ENCODE measurements at regions not wholly inside any gene's neighbourhood (a gene's known extent, or its start where the extent isn't known, plus 50 kb on each side); places are given as distances from the start of the nearest gene placed in this dataset.
"Not testable (repeated sequence)": the region's sequence is repeated elsewhere in the genome, so short reads cannot be mapped to it uniquely, and the experiment has no call there.

DNA sequence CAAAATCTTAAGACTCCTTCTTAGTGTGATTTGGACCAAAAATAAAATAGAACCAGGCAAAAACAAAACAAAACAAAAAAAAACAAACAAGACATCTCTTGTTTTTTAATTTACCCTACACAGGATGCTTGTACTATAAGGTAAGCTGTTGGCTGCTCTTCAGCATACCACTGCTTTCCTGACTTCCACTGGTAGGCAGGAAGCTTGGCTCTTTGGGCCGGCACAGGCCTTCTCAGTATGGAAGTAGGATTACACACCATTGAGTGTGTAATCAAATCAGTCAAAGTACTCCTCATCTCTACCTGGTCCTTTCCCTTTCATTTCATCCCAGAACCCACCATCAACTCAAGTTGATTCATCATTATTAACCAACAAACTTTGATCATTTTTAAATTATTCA lies 61.9 kb upstream of the RGS1 start:
- no peaks in the 10 kb centered on the region for H3K27me3 Mint-ChIP-seq (ENCODE audit: insufficient read depth, low read depth)
- no peak overlapping the region for H3K4me3 Mint-ChIP-seq
- Histone ChIP-seq H3F3A (ENCODE audit: low read depth) (no peaks in the 10 kb centered on the region), H3K9me3 (ENCODE audit: low read depth) (no peaks in the 10 kb centered on the region), H3K4me1 (peaks cover 4% of the 10 kb centered on the region), H3K79me2 (ENCODE audit: low read depth) (no peaks in the 10 kb centered on the region), H3K4me2 (no peak overlapping the region), H3K36me3 (no peaks in the 10 kb centered on the region), H3K9ac (no peak overlapping the region), H3K27ac (no peak overlapping the region), H3K4me3 (no peak overlapping the region), H2AFZ (replicated peaks) (no peak overlapping the region), H4K20me1 (ENCODE audit: low read depth) (no peaks in the 10 kb centered on the region), H3K27me3 (no peaks in the 10 kb centered on the region)
- H3K4me1 Mint-ChIP-seq = peaks cover 40% of the 10 kb centered on the region
- no peaks in the 10 kb centered on the region for H3K9me3 Mint-ChIP-seq
- DNase-seq (ENCODE audit: low spot score) = no peak
- no peaks in the 10 kb centered on the region for H3K36me3 Mint-ChIP-seq
- TF ChIP-seq EZH2 (IDR thresholded peaks at IDR 0.05) = no peak
- TF ChIP-seq, protein P1, sequence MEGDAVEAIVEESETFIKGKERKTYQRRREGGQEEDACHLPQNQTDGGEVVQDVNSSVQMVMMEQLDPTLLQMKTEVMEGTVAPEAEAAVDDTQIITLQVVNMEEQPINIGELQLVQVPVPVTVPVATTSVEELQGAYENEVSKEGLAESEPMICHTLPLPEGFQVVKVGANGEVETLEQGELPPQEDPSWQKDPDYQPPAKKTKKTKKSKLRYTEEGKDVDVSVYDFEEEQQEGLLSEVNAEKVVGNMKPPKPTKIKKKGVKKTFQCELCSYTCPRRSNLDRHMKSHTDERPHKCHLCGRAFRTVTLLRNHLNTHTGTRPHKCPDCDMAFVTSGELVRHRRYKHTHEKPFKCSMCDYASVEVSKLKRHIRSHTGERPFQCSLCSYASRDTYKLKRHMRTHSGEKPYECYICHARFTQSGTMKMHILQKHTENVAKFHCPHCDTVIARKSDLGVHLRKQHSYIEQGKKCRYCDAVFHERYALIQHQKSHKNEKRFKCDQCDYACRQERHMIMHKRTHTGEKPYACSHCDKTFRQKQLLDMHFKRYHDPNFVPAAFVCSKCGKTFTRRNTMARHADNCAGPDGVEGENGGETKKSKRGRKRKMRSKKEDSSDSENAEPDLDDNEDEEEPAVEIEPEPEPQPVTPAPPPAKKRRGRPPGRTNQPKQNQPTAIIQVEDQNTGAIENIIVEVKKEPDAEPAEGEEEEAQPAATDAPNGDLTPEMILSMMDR (IDR thresholded peaks at IDR 0.05) = no peak
- TF ChIP-seq EZH2phosphoT487 (IDR thresholded peaks at IDR 0.05) = no peak
- H3K27ac Mint-ChIP-seq = no peak overlapping the region

DNA sequence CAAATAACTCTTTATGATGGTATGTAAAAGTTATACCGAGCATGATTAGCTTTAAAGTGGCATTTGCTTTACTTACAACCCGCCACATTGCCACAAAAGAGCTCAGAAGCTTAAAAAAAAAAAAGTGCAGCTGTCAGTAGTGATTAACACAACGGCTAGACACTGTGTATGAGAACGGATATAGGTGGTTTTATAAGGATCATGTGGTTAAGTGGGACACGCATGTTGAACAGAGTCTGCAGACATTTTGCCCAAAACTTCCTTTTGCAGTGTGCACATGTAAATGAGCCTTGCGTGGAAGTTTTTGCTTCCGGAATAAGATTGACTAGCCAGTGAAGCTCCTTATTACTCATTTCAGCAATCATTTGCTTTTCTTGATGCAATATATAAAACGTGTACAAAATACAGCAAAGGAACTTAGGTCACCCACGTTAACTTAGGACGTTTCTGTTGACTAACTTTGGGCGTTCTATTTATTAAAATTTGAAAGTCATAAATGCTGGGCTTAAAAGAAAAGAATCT lies 58.7 kb upstream of the RGS1 start:
- Histone ChIP-seq H3K27ac (no peak overlapping the region), H3K36me3 (no peaks in the 10 kb centered on the region), H3K79me2 (ENCODE audit: low read depth) (no peaks in the 10 kb centered on the region), H3K9ac (no peak overlapping the region), H4K20me1 (ENCODE audit: low read depth) (no peaks in the 10 kb centered on the region), H3K9me3 (ENCODE audit: low read depth) (no peaks in the 10 kb centered on the region), H3K4me1 (peaks cover 4% of the 10 kb centered on the region), H3F3A (ENCODE audit: low read depth) (no peaks in the 10 kb centered on the region), H3K4me2 (no peak overlapping the region), H3K27me3 (no peaks in the 10 kb centered on the region), H3K4me3 (no peak overlapping the region), H2AFZ (replicated peaks) (peak overlapping the region; percentile 18)
- Mint-ChIP-seq H3K9me3 (no peaks in the 10 kb centered on the region), H3K4me1 (peaks cover 37% of the 10 kb centered on the region), H3K4me3 (no peak overlapping the region), H3K27ac (peak overlapping the region; percentile 54), H3K36me3 (no peaks in the 10 kb centered on the region), H3K27me3 (ENCODE audit: insufficient read depth, low read depth) (peaks cover 2% of the 10 kb centered on the region)
- TF ChIP-seq EZH2phosphoT487 (IDR thresholded peaks at IDR 0.05) (no peak), EZH2 (IDR thresholded peaks at IDR 0.05) (no peak)
- TF ChIP-seq, protein P1 (IDR thresholded peaks at IDR 0.05) = no peak
- DNase-seq (ENCODE audit: low spot score) = peak; percentile 13

DNA sequence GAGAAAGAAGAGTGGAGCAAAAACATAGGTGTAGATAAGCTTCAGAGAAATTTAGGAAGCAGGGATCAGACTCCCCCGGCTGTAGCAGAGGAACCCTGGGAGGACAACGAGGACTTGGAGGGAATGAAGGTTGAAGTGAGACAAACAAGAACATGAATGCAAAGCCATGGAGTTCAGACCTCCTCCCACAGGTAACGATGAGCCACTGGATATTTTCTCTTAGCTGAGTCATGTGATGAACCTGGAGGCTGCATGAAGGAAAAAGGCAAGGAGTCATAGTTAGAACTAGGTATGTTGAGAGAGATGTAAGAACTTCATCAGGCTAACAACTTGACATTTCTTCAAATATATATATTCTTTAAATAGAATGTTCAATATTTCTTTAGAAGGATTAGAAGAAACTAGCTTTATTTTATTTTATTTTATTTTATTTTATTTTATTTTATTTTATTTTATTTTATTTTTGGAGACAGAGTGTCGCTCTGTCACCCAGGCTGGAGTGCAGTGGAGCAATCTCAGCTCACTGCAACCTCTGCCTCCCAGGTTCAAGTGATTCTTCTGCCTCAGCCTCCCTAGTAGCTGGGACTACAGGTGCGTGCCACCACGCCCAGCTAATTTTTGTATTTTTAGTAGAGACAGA lies 57.7 kb upstream of the RGS1 start:
- H3K27me3 Mint-ChIP-seq (ENCODE audit: insufficient read depth, low read depth); H3K4me3 ChIP-seq; DNase-seq (ENCODE audit: low spot score); H2AFZ ChIP-seq (replicated peaks); H3K9me3 ChIP-seq (ENCODE audit: low read depth); H3K27ac Mint-ChIP-seq; H3K9ac ChIP-seq; H3F3A ChIP-seq (ENCODE audit: low read depth); H3K27me3 ChIP-seq; H3K36me3 ChIP-seq; H3K9me3 Mint-ChIP-seq; H3K79me2 ChIP-seq (ENCODE audit: low read depth); H3K4me3 Mint-ChIP-seq; H3K36me3 Mint-ChIP-seq; H4K20me1 ChIP-seq (ENCODE audit: low read depth); H3K4me1 ChIP-seq; H3K27ac ChIP-seq; H3K4me2 ChIP-seq: not testable (repeated sequence)
- peaks cover 27% of the 10 kb centered on the region for H3K4me1 Mint-ChIP-seq

DNA sequence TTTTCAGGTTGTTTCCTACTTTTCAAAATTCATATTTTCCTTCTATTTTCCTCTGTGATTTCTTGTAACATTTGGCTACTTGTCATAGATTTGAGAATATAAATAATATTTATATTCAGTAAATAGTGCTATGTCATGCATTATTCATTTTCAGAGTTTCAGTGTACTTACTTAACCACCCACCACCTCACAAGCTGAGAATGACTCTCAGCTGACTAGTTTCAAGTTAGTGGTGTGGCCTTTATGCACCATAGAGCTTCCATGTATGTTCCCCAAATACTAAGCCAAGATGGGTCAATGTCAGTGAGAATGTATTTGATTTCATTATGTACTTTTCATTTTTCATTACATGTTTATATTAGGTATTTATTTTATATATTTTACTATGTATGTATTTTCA lies 56.9 kb upstream of the RGS1 start:
- Histone ChIP-seq H3K4me1 (no peaks in the 10 kb centered on the region), H3K9ac (no peak overlapping the region), H3K4me2 (no peak overlapping the region), H3K79me2 (ENCODE audit: low read depth) (no peaks in the 10 kb centered on the region), H2AFZ (replicated peaks) (no peak overlapping the region), H3K36me3 (no peaks in the 10 kb centered on the region), H3K9me3 (ENCODE audit: low read depth) (no peaks in the 10 kb centered on the region), H4K20me1 (ENCODE audit: low read depth) (no peaks in the 10 kb centered on the region), H3K27ac (no peak overlapping the region), H3F3A (ENCODE audit: low read depth) (no peaks in the 10 kb centered on the region), H3K27me3 (no peaks in the 10 kb centered on the region), H3K4me3 (no peak overlapping the region)
- H3K27ac Mint-ChIP-seq = no peak overlapping the region
- no peaks in the 10 kb centered on the region for H3K9me3 Mint-ChIP-seq
- peaks cover 2% of the 10 kb centered on the region for H3K27me3 Mint-ChIP-seq (ENCODE audit: insufficient read depth, low read depth)
- no peak overlapping the region for H3K4me3 Mint-ChIP-seq
- no peaks in the 10 kb centered on the region for H3K36me3 Mint-ChIP-seq
- DNase-seq (ENCODE audit: low spot score) = no peak
- TF ChIP-seq EZH2 (IDR thresholded peaks at IDR 0.05) (no peak), EZH2phosphoT487 (IDR thresholded peaks at IDR 0.05) (no peak)
- TF ChIP-seq, protein P1 (IDR thresholded peaks at IDR 0.05) = no peak
- H3K4me1 Mint-ChIP-seq = peaks cover 20% of the 10 kb centered on the region
